ENCODE measurements at regions not wholly inside any gene's neighbourhood (a gene's known extent, or its start where the extent isn't known, plus 50 kb on each side); places are given as distances from the start of the nearest gene placed in this dataset.

DNA sequence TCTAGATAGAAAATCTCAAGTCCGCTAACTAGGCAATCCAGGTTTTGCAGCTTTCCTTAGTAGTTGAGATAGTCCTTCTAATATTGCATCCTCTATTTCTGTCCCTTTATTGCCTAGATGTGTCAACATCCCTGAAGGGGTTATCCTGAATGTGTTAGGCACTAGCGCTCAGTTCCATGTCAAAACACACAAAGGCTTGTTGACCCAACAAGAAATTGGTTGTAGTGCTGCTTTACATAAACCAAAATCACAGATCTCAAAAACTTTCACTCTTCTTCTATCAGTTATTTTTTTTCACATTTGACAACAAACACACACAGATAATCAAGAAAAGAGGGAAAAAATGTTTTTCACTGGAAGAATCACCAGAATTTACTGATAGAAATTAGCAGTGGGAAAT is 51.4 kb upstream of the SOX2 start:
- no peaks in the 10 kb centered on the region for H3K4me1 ChIP-seq (ENCODE audit: control insufficient read depth, insufficient read depth, low read length)
- H3K9me3 ChIP-seq (ENCODE audit: control insufficient read depth, insufficient read depth, low read length), result no peaks in the 10 kb centered on the region
- no peaks in the 10 kb centered on the region for H3K36me3 ChIP-seq (ENCODE audit: control insufficient read depth, insufficient read depth, low read length)
- H3K27me3 ChIP-seq (ENCODE audit: control insufficient read depth, insufficient read depth, low read length), result no peaks in the 10 kb centered on the region
- no peak overlapping the region for H3K4me3 ChIP-seq (ENCODE audit: low read depth, low read length)
- no peak overlapping the region for H3K9ac ChIP-seq (ENCODE audit: low read depth, low read length)
- no peak overlapping the region for H3K27ac ChIP-seq (ENCODE audit: low read depth, low read length)

DNA sequence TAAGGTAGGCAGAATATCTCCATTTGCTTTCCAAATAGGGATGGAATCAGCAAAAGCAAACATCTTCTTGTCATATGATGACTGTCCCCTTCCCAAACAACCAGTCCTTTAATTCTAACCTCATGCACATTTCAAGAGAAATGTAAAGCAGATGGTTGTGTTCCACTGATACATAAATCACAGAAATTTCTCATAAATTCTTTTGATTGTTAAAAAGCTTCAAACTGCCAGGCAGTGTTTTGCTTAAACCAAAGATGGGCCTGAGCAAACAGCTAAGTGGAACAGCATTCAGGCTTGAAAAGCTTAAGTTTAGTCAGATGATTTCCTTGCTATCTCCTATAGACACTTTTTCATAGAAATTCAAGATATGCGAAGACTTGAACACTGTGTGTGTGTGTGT is 74.3 kb upstream of the SOX2 start:
- H3K4me1 ChIP-seq (ENCODE audit: control insufficient read depth, insufficient read depth, low read length), result peaks cover 8% of the 10 kb centered on the region
- H3K9me3 ChIP-seq (ENCODE audit: control insufficient read depth, insufficient read depth, low read length), result no peaks in the 10 kb centered on the region
- H3K9ac ChIP-seq (ENCODE audit: low read depth, low read length), result no peak overlapping the region
- H3K27ac ChIP-seq (ENCODE audit: low read depth, low read length), result no peak overlapping the region
- no peak overlapping the region for H3K4me3 ChIP-seq (ENCODE audit: low read depth, low read length)
- no peaks in the 10 kb centered on the region for H3K36me3 ChIP-seq (ENCODE audit: control insufficient read depth, insufficient read depth, low read length)
- H3K27me3 ChIP-seq (ENCODE audit: control insufficient read depth, insufficient read depth, low read length), result no peaks in the 10 kb centered on the region

DNA sequence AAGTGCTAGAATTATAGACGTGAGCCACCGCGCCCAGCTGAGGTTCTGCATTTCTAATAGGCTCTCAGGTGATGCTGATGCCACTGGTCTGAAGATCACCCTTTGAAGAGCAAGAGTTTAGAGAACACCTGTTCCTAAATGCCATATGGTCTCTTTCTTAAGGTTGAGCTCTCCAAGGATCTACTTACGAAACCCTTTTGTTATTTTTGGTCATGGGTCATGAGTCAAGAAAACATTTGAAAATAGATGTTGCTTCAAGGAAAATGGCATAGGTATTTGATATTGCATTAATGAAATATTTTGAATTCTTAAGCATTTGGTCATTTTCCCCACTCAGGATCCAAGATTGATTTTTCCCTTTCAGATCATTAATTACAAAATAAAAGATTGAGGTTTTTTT is 74.7 kb upstream of the SOX2 start:
- H3K4me1 ChIP-seq (ENCODE audit: control insufficient read depth, insufficient read depth, low read length), result peaks cover 8% of the 10 kb centered on the region
- no peak overlapping the region for H3K4me3 ChIP-seq (ENCODE audit: low read depth, low read length)
- H3K27me3 ChIP-seq (ENCODE audit: control insufficient read depth, insufficient read depth, low read length), result no peaks in the 10 kb centered on the region
- H3K9ac ChIP-seq (ENCODE audit: low read depth, low read length), result no peak overlapping the region
- no peaks in the 10 kb centered on the region for H3K36me3 ChIP-seq (ENCODE audit: control insufficient read depth, insufficient read depth, low read length)
- H3K9me3 ChIP-seq (ENCODE audit: control insufficient read depth, insufficient read depth, low read length), result no peaks in the 10 kb centered on the region
- H3K27ac ChIP-seq (ENCODE audit: low read depth, low read length), result no peak overlapping the region

- Histone ChIP-seq H3K36me3 (ENCODE audit: control insufficient read depth, insufficient read depth, low read length) (no peaks in the 10 kb centered on the region), H3K9me3 (ENCODE audit: control insufficient read depth, insufficient read depth, low read length) (no peaks in the 10 kb centered on the region), H3K9ac (ENCODE audit: low read depth, low read length) (no peak overlapping the region), H3K4me1 (ENCODE audit: control insufficient read depth, insufficient read depth, low read length) (no peaks in the 10 kb centered on the region), H3K4me3 (ENCODE audit: low read depth, low read length) (no peak overlapping the region), H3K27me3 (ENCODE audit: control insufficient read depth, insufficient read depth, low read length) (no peaks in the 10 kb centered on the region), H3K27ac (ENCODE audit: low read depth, low read length) (no peak overlapping the region)
These were observed 76.6 kb upstream of the SOX2 start for GRCh38 chr3:181635141-181635540.

DNA sequence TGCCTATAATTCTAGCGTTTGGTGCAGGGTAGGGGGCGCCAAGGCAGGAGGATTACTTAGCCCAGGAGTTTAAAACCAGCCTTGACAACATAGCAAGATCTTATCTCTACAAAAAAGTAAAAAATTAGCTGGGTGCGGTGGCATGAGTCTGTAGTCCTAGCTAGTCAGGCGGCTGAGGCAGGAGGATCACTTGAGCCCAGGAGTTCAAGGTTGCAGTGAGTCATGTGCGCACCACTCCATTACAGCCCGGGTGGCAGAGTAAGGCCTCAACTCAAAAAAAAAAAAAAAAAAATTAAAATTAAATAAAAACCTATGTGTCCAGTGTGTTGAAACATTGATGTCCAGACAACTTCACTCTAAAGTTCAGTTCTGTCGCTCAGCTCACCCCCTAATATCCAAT is 78.2 kb upstream of the SOX2 start:
- Histone ChIP-seq H3K4me3 (ENCODE audit: low read depth, low read length) (no peak overlapping the region), H3K4me1 (ENCODE audit: control insufficient read depth, insufficient read depth, low read length) (no peaks in the 10 kb centered on the region), H3K9me3 (ENCODE audit: control insufficient read depth, insufficient read depth, low read length) (no peaks in the 10 kb centered on the region), H3K9ac (ENCODE audit: low read depth, low read length) (no peak overlapping the region), H3K27ac (ENCODE audit: low read depth, low read length) (no peak overlapping the region), H3K36me3 (ENCODE audit: control insufficient read depth, insufficient read depth, low read length) (no peaks in the 10 kb centered on the region), H3K27me3 (ENCODE audit: control insufficient read depth, insufficient read depth, low read length) (no peaks in the 10 kb centered on the region)

- Histone ChIP-seq H3K27ac (ENCODE audit: low read depth, low read length) (no peak overlapping the region), H3K27me3 (ENCODE audit: control insufficient read depth, insufficient read depth, low read length) (no peaks in the 10 kb centered on the region), H3K4me3 (ENCODE audit: low read depth, low read length) (no peak overlapping the region), H3K9ac (ENCODE audit: low read depth, low read length) (no peak overlapping the region), H3K9me3 (ENCODE audit: control insufficient read depth, insufficient read depth, low read length) (no peaks in the 10 kb centered on the region), H3K36me3 (ENCODE audit: control insufficient read depth, insufficient read depth, low read length) (no peaks in the 10 kb centered on the region), H3K4me1 (ENCODE audit: control insufficient read depth, insufficient read depth, low read length) (no peaks in the 10 kb centered on the region)
These were observed 79.8 kb upstream of the SOX2 start for GRCh38 chr3:181631901-181632300.

DNA sequence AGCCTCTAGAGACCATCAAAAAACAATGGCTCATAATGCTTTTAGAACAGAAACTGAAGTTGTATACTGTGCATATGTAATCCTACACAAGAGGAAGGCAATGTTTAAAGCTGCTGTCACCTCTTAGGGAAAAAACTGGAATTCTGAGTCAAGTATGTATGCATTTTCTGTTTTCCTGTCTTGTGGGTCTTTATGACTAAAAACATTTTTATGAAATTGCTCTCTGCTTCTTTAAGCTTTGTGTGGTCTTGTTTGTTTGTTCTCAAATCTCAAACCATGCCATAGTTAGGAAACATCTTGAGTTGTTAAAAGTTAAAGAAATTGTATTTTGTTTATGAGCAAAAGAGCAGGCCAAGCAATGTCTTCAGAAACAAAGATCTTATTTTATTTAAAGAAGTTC is 80.9 kb upstream of the SOX2 start:
- Histone ChIP-seq H3K27ac (ENCODE audit: low read depth, low read length) (no peak overlapping the region), H3K27me3 (ENCODE audit: control insufficient read depth, insufficient read depth, low read length) (no peaks in the 10 kb centered on the region), H3K9ac (ENCODE audit: low read depth, low read length) (no peak overlapping the region), H3K9me3 (ENCODE audit: control insufficient read depth, insufficient read depth, low read length) (no peaks in the 10 kb centered on the region), H3K4me3 (ENCODE audit: low read depth, low read length) (no peak overlapping the region), H3K4me1 (ENCODE audit: control insufficient read depth, insufficient read depth, low read length) (no peaks in the 10 kb centered on the region), H3K36me3 (ENCODE audit: control insufficient read depth, insufficient read depth, low read length) (no peaks in the 10 kb centered on the region)

- Histone ChIP-seq H3K9me3 (ENCODE audit: control insufficient read depth, insufficient read depth, low read length) (no peaks in the 10 kb centered on the region), H3K4me1 (ENCODE audit: control insufficient read depth, insufficient read depth, low read length) (no peaks in the 10 kb centered on the region), H3K4me3 (ENCODE audit: low read depth, low read length) (no peak overlapping the region), H3K36me3 (ENCODE audit: control insufficient read depth, insufficient read depth, low read length) (no peaks in the 10 kb centered on the region), H3K27me3 (ENCODE audit: control insufficient read depth, insufficient read depth, low read length) (no peaks in the 10 kb centered on the region), H3K27ac (ENCODE audit: low read depth, low read length) (no peak overlapping the region), H3K9ac (ENCODE audit: low read depth, low read length) (no peak overlapping the region)
These were observed 82.0 kb upstream of the SOX2 start for GRCh38 chr3:181629711-181630110.

- Histone ChIP-seq H3K36me3 (ENCODE audit: control insufficient read depth, insufficient read depth, low read length) (no peaks in the 10 kb centered on the region), H3K9me3 (ENCODE audit: control insufficient read depth, insufficient read depth, low read length) (no peaks in the 10 kb centered on the region), H3K9ac (ENCODE audit: low read depth, low read length) (no peak overlapping the region), H3K27ac (ENCODE audit: low read depth, low read length) (no peak overlapping the region), H3K4me3 (ENCODE audit: low read depth, low read length) (no peak overlapping the region), H3K27me3 (ENCODE audit: control insufficient read depth, insufficient read depth, low read length) (no peaks in the 10 kb centered on the region), H3K4me1 (ENCODE audit: control insufficient read depth, insufficient read depth, low read length) (0 out of 2 replicates have a peak, but pooled peaks cover 5% of the 10 kb centered on the region)
These were observed 82.7 kb upstream of the SOX2 start for GRCh38 chr3:181629029-181629428.

GRCh38 chr3:181628384-181628783 is 83.3 kb upstream of the SOX2 start:
- no peaks in the 10 kb centered on the region for H3K27me3 ChIP-seq (ENCODE audit: control insufficient read depth, insufficient read depth, low read length)
- H3K9me3 ChIP-seq (ENCODE audit: control insufficient read depth, insufficient read depth, low read length), result no peaks in the 10 kb centered on the region
- H3K9ac ChIP-seq (ENCODE audit: low read depth, low read length), result no peak overlapping the region
- no peak overlapping the region for H3K4me3 ChIP-seq (ENCODE audit: low read depth, low read length)
- no peak overlapping the region for H3K27ac ChIP-seq (ENCODE audit: low read depth, low read length)
- 0 out of 2 replicates have a peak, but pooled peaks cover 7% of the 10 kb centered on the region for H3K4me1 ChIP-seq (ENCODE audit: control insufficient read depth, insufficient read depth, low read length)
- no peaks in the 10 kb centered on the region for H3K36me3 ChIP-seq (ENCODE audit: control insufficient read depth, insufficient read depth, low read length)

DNA sequence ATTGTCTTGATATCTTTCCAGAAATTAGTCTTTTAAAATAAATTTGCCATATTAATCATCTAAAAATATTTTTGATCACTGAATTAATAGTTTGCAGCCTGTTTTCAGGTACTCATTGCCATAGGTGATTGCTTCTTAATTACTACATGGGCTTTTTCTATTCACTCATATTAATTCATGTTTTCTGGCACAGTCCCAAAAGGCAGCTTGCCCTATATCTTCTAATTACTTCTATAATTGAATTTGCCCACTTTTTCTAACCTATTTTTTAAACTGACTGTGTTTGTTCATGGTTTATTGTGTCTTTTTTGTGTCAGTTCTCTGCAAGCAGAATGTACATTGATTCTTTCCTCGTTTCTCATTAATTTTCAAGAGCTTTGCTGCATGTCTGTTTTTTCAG is 85.7 kb upstream of the SOX2 start:
- no peaks in the 10 kb centered on the region for H3K27me3 ChIP-seq (ENCODE audit: control insufficient read depth, insufficient read depth, low read length)
- no peak overlapping the region for H3K9ac ChIP-seq (ENCODE audit: low read depth, low read length)
- H3K4me1 ChIP-seq (ENCODE audit: control insufficient read depth, insufficient read depth, low read length), result 0 out of 2 replicates have a peak, but pooled peaks cover 7% of the 10 kb centered on the region
- no peak overlapping the region for H3K27ac ChIP-seq (ENCODE audit: low read depth, low read length)
- H3K36me3 ChIP-seq (ENCODE audit: control insufficient read depth, insufficient read depth, low read length), result no peaks in the 10 kb centered on the region
- no peaks in the 10 kb centered on the region for H3K9me3 ChIP-seq (ENCODE audit: control insufficient read depth, insufficient read depth, low read length)
- H3K4me3 ChIP-seq (ENCODE audit: low read depth, low read length), result no peak overlapping the region
